HG03432 (cell line): ENCODE measurements at regions not wholly inside any gene's neighbourhood (a gene's known extent, or its start where the extent isn't known, plus 50 kb on each side); places are given as distances from the start of the nearest gene placed in this dataset.

ENCODE experiments used
- ATAC-seq: cut with Tn5 transposase; IDR thresholded peaks from one replicate; pipeline ENCODE4 v1.9.1; 2021; ENCODE audit warnings: mild to moderate bottlenecking, moderate library complexity; ENCODE audit not compliant: unreplicated experiment

GRCh38 chr18:25455159-25455558, 103.2 kb upstream of the ZNF521 start:
- no peak for ATAC-seq

GRCh38 chr18:25454730-25455129, 102.8 kb upstream of the ZNF521 start:
- no peak for ATAC-seq

GRCh38 chr18:25454270-25454659, 102.3 kb upstream of the ZNF521 start:
- ATAC-seq, result no peak

- ATAC-seq, result no peak
Measured at GRCh38 chr18:25453556-25454269, 101.7 kb upstream of the ZNF521 start.

GRCh38 chr18:25451077-25451658, 99.2 kb upstream of the ZNF521 start:
- ATAC-seq, result no peak

- ATAC-seq, result no peak
Measured at GRCh38 chr18:25449046-25449445, 97.1 kb upstream of the ZNF521 start.

GRCh38 chr18:25446972-25447371, 95.0 kb upstream of the ZNF521 start:
- no peak for ATAC-seq

- no peak for ATAC-seq
Measured at GRCh38 chr18:25445430-25445829, 93.5 kb upstream of the ZNF521 start.

- ATAC-seq, result no peak
Measured at GRCh38 chr18:25443776-25444175, 91.8 kb upstream of the ZNF521 start.

GRCh38 chr18:25435149-25435782, 83.3 kb upstream of the ZNF521 start:
- ATAC-seq, result no peak

GRCh38 chr18:25434745-25435144, 82.8 kb upstream of the ZNF521 start:
- ATAC-seq, result no peak

- no peak for ATAC-seq
Measured at GRCh38 chr18:25433590-25433989, 81.6 kb upstream of the ZNF521 start.

GRCh38 chr18:25425024-25425423, 73.1 kb upstream of the ZNF521 start:
- no peak for ATAC-seq

GRCh38 chr18:25423760-25424159, 71.8 kb upstream of the ZNF521 start:
- no peak for ATAC-seq

- no peak for ATAC-seq
Measured at GRCh38 chr18:25423267-25423666, 71.3 kb upstream of the ZNF521 start.

GRCh38 chr18:25422230-25422629, 70.3 kb upstream of the ZNF521 start:
- no peak for ATAC-seq

GRCh38 chr18:25420077-25420825, 68.3 kb upstream of the ZNF521 start:
- no peak for ATAC-seq

GRCh38 chr18:25416374-25416773, 64.4 kb upstream of the ZNF521 start:
- ATAC-seq, result no peak

- ATAC-seq, result no peak
Measured at GRCh38 chr18:25409971-25410370, 58.0 kb upstream of the ZNF521 start.

GRCh38 chr18:25408293-25408692, 56.3 kb upstream of the ZNF521 start:
- ATAC-seq, result no peak
